ENCODE measurements at regions not wholly inside any gene's neighbourhood (a gene's known extent, or its start where the extent isn't known, plus 50 kb on each side); places are given as distances from the start of the nearest gene placed in this dataset.
"Not testable (repeated sequence)": the region's sequence is repeated elsewhere in the genome, so short reads cannot be mapped to it uniquely, and the experiment has no call there.

DNA sequence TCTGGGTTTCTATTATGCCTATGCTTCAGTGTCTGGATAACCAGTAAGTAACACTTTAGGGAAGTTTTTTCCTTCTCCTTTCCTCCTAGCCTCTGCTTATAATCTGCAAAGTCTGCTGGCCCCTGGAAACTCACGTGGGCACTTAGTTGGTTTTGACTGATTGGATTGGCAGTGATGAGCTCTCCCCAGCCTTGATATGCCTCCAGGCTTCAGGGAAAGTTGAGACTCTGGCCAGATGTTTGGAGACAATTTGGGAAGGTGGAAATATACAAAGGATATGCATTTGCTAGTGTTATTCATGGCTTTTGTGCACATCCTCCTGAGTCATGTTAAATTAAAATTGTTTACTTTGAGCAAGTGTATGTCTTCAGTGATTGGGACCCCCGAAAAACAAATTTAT lies 160.2 kb upstream of the IL12B start:
- TF ChIP-seq, protein P1, sequence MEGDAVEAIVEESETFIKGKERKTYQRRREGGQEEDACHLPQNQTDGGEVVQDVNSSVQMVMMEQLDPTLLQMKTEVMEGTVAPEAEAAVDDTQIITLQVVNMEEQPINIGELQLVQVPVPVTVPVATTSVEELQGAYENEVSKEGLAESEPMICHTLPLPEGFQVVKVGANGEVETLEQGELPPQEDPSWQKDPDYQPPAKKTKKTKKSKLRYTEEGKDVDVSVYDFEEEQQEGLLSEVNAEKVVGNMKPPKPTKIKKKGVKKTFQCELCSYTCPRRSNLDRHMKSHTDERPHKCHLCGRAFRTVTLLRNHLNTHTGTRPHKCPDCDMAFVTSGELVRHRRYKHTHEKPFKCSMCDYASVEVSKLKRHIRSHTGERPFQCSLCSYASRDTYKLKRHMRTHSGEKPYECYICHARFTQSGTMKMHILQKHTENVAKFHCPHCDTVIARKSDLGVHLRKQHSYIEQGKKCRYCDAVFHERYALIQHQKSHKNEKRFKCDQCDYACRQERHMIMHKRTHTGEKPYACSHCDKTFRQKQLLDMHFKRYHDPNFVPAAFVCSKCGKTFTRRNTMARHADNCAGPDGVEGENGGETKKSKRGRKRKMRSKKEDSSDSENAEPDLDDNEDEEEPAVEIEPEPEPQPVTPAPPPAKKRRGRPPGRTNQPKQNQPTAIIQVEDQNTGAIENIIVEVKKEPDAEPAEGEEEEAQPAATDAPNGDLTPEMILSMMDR (IDR thresholded peaks at IDR 0.05) = no peak
- DNase-seq (ENCODE audit: low spot score) (no peak), ATAC-seq (ENCODE audit: low FRiP score) (no peak)

DNA sequence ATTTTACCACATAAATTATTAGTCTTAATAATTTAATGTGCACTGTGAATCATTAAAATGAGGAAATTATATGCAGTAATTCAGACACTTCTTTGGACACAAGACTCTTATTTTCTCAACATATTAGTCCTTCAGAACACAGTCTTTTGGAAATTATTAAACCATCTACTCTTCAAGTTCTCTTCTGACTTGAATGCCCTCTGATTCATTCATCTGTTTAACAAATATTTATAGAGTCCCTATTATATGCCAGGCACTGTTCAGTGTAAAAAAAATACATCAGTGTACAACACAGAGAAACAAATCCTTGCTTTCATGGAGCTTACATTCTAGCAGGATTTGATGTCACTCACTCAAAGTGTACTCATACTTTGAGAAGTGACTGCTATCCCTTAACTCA lies 163.4 kb upstream of the IL12B start:
- DNase-seq (ENCODE audit: low spot score) (no peak), ATAC-seq (ENCODE audit: low FRiP score) (no peak)
- TF ChIP-seq, protein P1 (IDR thresholded peaks at IDR 0.05) = no peak

DNA sequence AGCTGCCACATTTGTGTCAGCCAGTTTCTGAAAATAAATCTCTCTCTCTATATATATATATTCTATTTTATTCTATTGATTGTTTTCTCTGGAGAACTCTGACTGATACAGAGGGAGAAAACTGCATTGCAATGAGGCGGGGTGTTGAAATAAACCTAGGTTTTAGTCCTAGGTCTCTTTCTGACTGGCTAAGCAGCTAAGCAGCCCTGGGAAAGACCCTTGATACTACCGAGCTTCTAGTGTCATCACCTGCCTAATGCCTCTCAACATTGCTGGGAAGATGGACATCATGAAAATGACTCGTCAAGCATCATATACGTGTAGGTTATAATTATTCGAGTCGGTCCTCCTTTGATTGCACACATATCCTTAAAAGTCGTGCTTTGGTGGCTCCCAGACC lies 166.5 kb upstream of the IL12B start:
- DNase-seq (ENCODE audit: low spot score) = no peak

DNA sequence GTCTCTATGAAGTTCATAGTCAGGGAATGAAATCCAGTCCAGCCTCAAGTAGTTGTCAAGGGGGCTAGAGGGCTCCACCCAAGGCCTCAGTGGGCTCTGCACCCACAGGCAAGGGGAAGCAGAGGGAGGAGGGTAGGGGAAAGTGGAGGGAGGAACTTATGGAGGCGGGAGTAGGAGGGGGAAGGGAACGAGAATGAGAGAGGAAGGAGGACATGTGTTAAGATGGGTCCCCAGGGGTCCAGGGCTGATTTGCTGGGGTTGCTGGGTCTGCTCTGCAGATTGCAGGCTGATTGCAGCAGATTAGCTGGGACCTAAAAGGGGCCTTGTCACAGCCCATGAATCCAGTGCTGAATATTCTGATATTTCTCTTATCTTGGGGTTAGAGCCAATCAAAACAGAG lies 166.9 kb upstream of the IL12B start:
- ATAC-seq (ENCODE audit: low FRiP score) = no peak
- TF ChIP-seq, protein P1 (IDR thresholded peaks at IDR 0.05) = no peak
- DNase-seq (ENCODE audit: low spot score) = no peak

More for the DNA sequence above, 166.5 kb upstream of the IL12B start:
- TF ChIP-seq, protein P1 (IDR thresholded peaks at IDR 0.05) = no peak
- no peak for ATAC-seq (ENCODE audit: low FRiP score)

DNA sequence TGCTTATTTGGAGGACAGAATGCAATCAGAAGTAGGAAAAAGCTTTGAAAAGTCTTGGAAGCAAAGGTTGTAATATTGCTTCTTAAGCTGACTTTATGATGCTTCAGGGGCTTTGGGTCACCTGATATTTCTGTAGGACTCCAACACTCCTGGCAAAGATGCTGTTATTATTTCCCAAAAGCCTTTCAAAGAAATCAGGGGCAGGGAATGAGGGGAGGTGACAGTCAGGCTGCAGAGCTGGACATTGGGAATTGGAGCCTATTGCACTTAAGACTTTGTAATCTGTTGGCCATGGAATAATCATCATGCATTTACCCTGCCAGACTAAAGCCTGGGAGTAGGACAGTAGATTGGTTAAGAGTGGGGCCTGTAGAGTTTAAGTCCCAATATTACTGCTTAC lies 168.3 kb upstream of the IL12B start:
- ATAC-seq (ENCODE audit: low FRiP score) = no peak
- TF ChIP-seq, protein P1 (IDR thresholded peaks at IDR 0.05) = no peak
- DNase-seq (ENCODE audit: low spot score) = no peak

DNA sequence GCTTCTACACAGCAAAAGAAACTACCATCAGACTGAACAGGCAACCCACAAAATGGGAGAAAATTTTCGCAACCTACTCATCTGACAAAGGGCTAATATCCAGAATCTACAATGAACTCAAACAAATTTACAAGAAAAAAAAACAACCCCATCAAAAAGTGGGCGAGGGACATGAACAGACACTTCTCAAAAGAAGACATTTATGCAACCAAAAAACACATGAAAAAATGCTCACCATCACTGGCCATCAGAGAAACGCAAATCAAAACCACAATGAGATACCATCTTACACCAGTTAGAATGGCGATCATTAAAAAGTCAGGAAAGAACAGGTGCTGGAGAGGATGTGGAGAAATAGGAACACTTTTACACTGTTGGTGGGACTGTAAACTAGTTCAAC lies 171.8 kb upstream of the IL12B start:
- not testable (repeated sequence) for DNase-seq (ENCODE audit: low spot score)

DNA sequence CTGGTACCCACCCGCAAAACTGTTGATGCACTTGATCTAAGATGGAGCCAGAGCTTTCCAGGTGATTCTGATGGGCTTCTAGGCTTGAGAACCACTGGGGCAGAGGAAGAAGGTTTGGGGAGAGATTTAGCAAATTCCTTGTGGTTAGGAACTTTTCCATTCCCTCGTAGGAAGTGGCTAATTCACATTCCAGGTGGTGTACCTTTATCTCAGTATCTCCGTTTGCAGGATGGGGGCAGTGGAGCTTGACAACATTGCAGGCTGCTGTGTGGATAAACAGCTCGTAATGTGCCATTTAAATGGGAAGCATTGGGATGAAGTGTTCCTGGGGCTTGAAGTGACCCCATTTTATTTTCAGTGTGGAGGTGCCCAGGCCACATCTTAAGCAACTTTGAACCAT lies 172.9 kb upstream of the IL12B start:
- DNase-seq (ENCODE audit: low spot score) (no peak), ATAC-seq (ENCODE audit: low FRiP score) (no peak)
- TF ChIP-seq, protein P1 (IDR thresholded peaks at IDR 0.05) = no peak

More for the DNA sequence above, 171.8 kb upstream of the IL12B start:
- not testable (repeated sequence) for ATAC-seq (ENCODE audit: low FRiP score)
